GM12878 (cell line): ENCODE measurements at regions not wholly inside any gene's neighbourhood (a gene's known extent, or its start where the extent isn't known, plus 50 kb on each side); places are given as distances from the start of the nearest gene placed in this dataset.

Source experiments
- ATAC-seq: fragments of 200-7000 bp; cut with Tn5 transposase; 3 replicates; pipeline ENCODE4 v1.9.1; 2020; ENCODE audit warnings: mild to moderate bottlenecking, moderate library complexity
- BruUV-seq: library from RNA; stranded (reverse); fragments of 400-500 nt; replicated peaks from 2 replicates; lab custom pipeline; 2021; lab: Mats Ljungman, UMichigan
- CTCF ChIA-PET: fragments of 300-600 bp; sonication (Branson Sonifier 250); formaldehyde crosslinking; extraction: SDS; loops from one replicate; lab custom pipeline; 2021; ENCODE audit warnings: inconsistent platforms; lab: Yijun Ruan, JAX
- POLR2A ChIA-PET: fragments of 350-600 bp; formaldehyde crosslinking; extraction: SDS; loops from one replicate; lab custom pipeline; 2021; ENCODE audit warnings: inconsistent platforms; lab: Charles Lee
- RAD21 ChIA-PET: fragments of 300-600 bp; sonication (Branson Sonifier 250); formaldehyde crosslinking; loops from one replicate; lab custom pipeline; 2023; ENCODE audit warnings: antibody characterized with exemption; ENCODE audit not compliant: unreplicated experiment; lab: Charles Lee
- SMC1A ChIA-PET: fragments of 300-600 bp; sonication (Branson Sonifier 250); formaldehyde crosslinking; loops from one replicate; lab custom pipeline; 2023; ENCODE audit not compliant: unreplicated experiment, uncharacterized antibody; lab: Charles Lee
- DNase-seq: peaks from one replicate; pipeline ENCODE4 v3.0.0-alpha.2; 2011; ENCODE audit warnings: low read depth, low spot score
- FAIRE-seq: peaks from 3 replicates; lab custom pipeline; 2011; peaks lifted over from hg19 to GRCh38; lab: Jason Lieb, UNC
- H2AFZ ChIP-seq: 2 replicates; pipeline ENCODE4 v1.6.0; 2011; ENCODE audit warnings: low read depth, low read length, control low read depth; ENCODE audit not compliant: control insufficient read depth
- H3K27ac ChIP-seq: 2 replicates; pipeline ENCODE4 v1.5.1; 2011; ENCODE audit warnings: control low read depth; ENCODE audit not compliant: control insufficient read depth, insufficient read depth
- H3K27me3 ChIP-seq, 2 experiments: replicated peaks in 1 of 2; 2 replicates each; pipeline versions ENCODE4 v1.6.0 to v1.6.1; 2011; ENCODE audit warnings: low read length in 1 of 2; ENCODE audit not compliant: control insufficient read depth in 2 of 2, insufficient read depth in 2 of 2
- H3K36me3 ChIP-seq, 2 experiments: 2 replicates each; pipeline ENCODE4 v1.5.1; 2011; ENCODE audit warnings: low read length in 1 of 2; ENCODE audit not compliant: control insufficient read depth in 2 of 2, insufficient read depth in 2 of 2
- H3K4me1 ChIP-seq: 2 replicates; pipeline ENCODE4 v1.6.1; 2011; ENCODE audit warnings: mild to moderate bottlenecking, low read length, moderate library complexity, mixed read lengths; ENCODE audit not compliant: control insufficient read depth, insufficient read depth
- H3K4me2 ChIP-seq: 2 replicates; pipeline ENCODE4 v1.6.0; 2011; ENCODE audit warnings: control low read depth; ENCODE audit not compliant: control insufficient read depth, insufficient read depth
- H3K4me3 ChIP-seq: fragments of 200-600 bp; sonication (generic); 2 replicates; pipeline ENCODE4 v1.5.1; 2016
- H3K79me2 ChIP-seq: 2 replicates; pipeline ENCODE4 v1.6.0; 2011; ENCODE audit warnings: low read length; ENCODE audit not compliant: control insufficient read depth, insufficient read depth
- H3K9ac ChIP-seq: 2 replicates; pipeline ENCODE4 v1.8.0; 2011; ENCODE audit warnings: low read length, control low read depth, mixed read lengths; ENCODE audit not compliant: control insufficient read depth, insufficient read depth
- H3K9me3 ChIP-seq: replicated peaks from 3 replicates; pipeline ENCODE4 v1.5.1; 2011; ENCODE audit warnings: mild to moderate bottlenecking, low read length; ENCODE audit not compliant: control insufficient read depth, insufficient read depth
- H4K20me1 ChIP-seq: 2 replicates; pipeline ENCODE4 v1.6.0; 2011; ENCODE audit not compliant: control insufficient read depth, insufficient read depth
- CBFB ChIP-seq: IDR thresholded peaks from 2 replicates; pipeline ENCODE4 v1.6.1; 2016; ENCODE audit warnings: antibody characterized with exemption, low read depth
- CREB1 ChIP-seq: IDR thresholded peaks from 2 replicates; pipeline ENCODE4 v1.6.1; 2012; ENCODE audit warnings: low read depth, mild to moderate bottlenecking, inconsistent platforms
- KLF5 ChIP-seq: fragments of 450-650 bp; IDR thresholded peaks from 2 replicates; pipeline ENCODE4 v1.6.1; 2014; ENCODE audit warnings: mild to moderate bottlenecking; ENCODE audit not compliant: partially characterized antibody
- MLLT1 ChIP-seq: fragments of 450-650 bp; IDR thresholded peaks from 2 replicates; pipeline ENCODE4 v1.6.1; 2016; ENCODE audit warnings: mild to moderate bottlenecking
- NR2C1 ChIP-seq: fragments of 450-650 bp; IDR thresholded peaks from 2 replicates; pipeline ENCODE4 v1.6.1; 2017; ENCODE audit warnings: antibody characterized with exemption, mild to moderate bottlenecking, moderate library complexity
- POLR2AphosphoS2 ChIP-seq: IDR thresholded peaks from 2 replicates; pipeline ENCODE4 v1.6.1; 2011; ENCODE audit warnings: low read depth, mild to moderate bottlenecking, low read length, improper control_type of control experiment, moderate library complexity
- REST ChIP-seq: IDR thresholded peaks from 2 replicates; pipeline ENCODE4 v1.6.1; 2012; ENCODE audit warnings: mild to moderate bottlenecking, low read depth, low read length
- SPI1 ChIP-seq: IDR thresholded peaks from 2 replicates; pipeline ENCODE4 v1.6.1; 2011; ENCODE audit warnings: low read depth, mild to moderate bottlenecking, low read length, moderate library complexity, borderline replicate concordance; ENCODE audit not compliant: insufficient read depth
- SUPT20H ChIP-seq: IDR thresholded peaks from 2 replicates; pipeline ENCODE4 v1.6.1; 2011; ENCODE audit warnings: low read depth, mild to moderate bottlenecking, low read length, moderate library complexity, borderline replicate concordance; ENCODE audit not compliant: control insufficient read depth
- TAF1 ChIP-seq: IDR thresholded peaks from 2 replicates; pipeline ENCODE4 v1.6.1; 2011; ENCODE audit warnings: mild to moderate bottlenecking, low read depth, low read length, borderline replicate concordance
- ZBTB11 ChIP-seq: fragments of 450-650 bp; formaldehyde crosslinking; IDR thresholded peaks from 2 replicates; pipeline ENCODE4 v1.5.0; 2022; ENCODE audit warnings: mild to moderate bottlenecking, missing genetic modification characterization
- ZNF592 ChIP-seq: fragments of 450-650 bp; IDR thresholded peaks from 2 replicates; pipeline ENCODE4 v1.6.1; 2017; ENCODE audit warnings: mild to moderate bottlenecking, moderate library complexity
- in situ Hi-C: fragments of 300-500 bp; cut with MboI; formaldehyde crosslinking; loops from 9 replicates; pipeline ENCODE4 v1.14.3; 2018; ENCODE audit warnings: mixed read lengths
- intact Hi-C: fragments of 100-400 bp; cut with micrococcal nuclease; formaldehyde crosslinking; loops from one replicate; pipeline ENCODE4 v1.14.2; 2022; ENCODE audit not compliant: unreplicated experiment

GRCh38 chr6:147999001-147999540, 343.6 kb upstream of the SASH1 start:
- ChIA-PET POLR2A (no interaction called here), RAD21 (no interaction called here), CTCF (no interaction called here), SMC1A (no interaction called here)
- BruUV-seq: no TSS peak
- no peak overlapping the region for H3K9ac ChIP-seq
- H3K27ac ChIP-seq: no peak overlapping the region
- H3K36me3 ChIP-seq: no peaks in the 10 kb centered on the region
- H3K4me2 ChIP-seq: no peak overlapping the region
- in situ Hi-C loops (no loop called here), intact Hi-C loops (no loop called here)
- no peak for DNase-seq
- no peak overlapping the region for H2AFZ ChIP-seq
- no peaks in the 10 kb centered on the region for H3K79me2 ChIP-seq
- ATAC-seq: no peak
- H3K9me3 ChIP-seq: no peaks in the 10 kb centered on the region
- H3K4me3 ChIP-seq: no peak overlapping the region
- H3K4me1 ChIP-seq: no peaks in the 10 kb centered on the region
- H4K20me1 ChIP-seq: no peaks in the 10 kb centered on the region
- no peak for FAIRE-seq
- H3K27me3 ChIP-seq: no peaks in the 10 kb centered on the region
- TF ChIP-seq SPI1 (no peak), POLR2AphosphoS2 (no peak), ZBTB11 (CRISPR knock-in tag) (no peak), KLF5 (no peak), MLLT1 (no peak), SUPT20H (no peak), CREB1 (no peak), CBFB (no peak), ZNF592 (no peak), REST (no peak), TAF1 (no peak), NR2C1 (no peak)
